ENCODE measurements at regions not wholly inside any gene's neighbourhood (a gene's known extent, or its start where the extent isn't known, plus 50 kb on each side); places are given as distances from the start of the nearest gene placed in this dataset.

DNA sequence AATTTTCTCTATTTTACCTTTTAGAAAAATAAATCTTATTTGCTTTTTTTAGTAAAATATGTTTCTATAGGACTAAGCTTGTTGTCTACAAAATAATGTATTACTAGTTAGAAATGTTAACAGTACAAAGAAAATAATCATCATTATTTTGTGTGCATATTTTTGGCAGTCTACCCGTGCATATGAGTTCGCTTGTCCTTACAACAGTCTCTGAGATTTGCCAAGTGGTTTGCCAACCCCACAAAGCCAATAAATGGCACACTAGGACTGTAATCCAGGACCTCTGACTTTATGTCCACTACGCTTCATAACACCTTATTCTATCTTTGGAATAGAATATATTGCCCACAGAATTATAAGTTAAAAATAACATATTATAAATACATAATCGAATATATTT lies 152.0 kb downstream of the KCNJ2 start:
- TF ChIP-seq, protein P1, sequence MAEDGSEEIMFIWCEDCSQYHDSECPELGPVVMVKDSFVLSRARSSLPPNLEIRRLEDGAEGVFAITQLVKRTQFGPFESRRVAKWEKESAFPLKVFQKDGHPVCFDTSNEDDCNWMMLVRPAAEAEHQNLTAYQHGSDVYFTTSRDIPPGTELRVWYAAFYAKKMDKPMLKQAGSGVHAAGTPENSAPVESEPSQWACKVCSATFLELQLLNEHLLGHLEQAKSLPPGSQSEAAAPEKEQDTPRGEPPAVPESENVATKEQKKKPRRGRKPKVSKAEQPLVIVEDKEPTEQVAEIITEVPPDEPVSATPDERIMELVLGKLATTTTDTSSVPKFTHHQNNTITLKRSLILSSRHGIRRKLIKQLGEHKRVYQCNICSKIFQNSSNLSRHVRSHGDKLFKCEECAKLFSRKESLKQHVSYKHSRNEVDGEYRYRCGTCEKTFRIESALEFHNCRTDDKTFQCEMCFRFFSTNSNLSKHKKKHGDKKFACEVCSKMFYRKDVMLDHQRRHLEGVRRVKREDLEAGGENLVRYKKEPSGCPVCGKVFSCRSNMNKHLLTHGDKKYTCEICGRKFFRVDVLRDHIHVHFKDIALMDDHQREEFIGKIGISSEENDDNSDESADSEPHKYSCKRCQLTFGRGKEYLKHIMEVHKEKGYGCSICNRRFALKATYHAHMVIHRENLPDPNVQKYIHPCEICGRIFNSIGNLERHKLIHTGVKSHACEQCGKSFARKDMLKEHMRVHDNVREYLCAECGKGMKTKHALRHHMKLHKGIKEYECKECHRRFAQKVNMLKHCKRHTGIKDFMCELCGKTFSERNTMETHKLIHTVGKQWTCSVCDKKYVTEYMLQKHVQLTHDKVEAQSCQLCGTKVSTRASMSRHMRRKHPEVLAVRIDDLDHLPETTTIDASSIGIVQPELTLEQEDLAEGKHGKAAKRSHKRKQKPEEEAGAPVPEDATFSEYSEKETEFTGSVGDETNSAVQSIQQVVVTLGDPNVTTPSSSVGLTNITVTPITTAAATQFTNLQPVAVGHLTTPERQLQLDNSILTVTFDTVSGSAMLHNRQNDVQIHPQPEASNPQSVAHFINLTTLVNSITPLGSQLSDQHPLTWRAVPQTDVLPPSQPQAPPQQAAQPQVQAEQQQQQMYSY (CRISPR knock-in tag; IDR thresholded peaks at IDR 0.05) = no peak
- TF ChIP-seq, protein P2, sequence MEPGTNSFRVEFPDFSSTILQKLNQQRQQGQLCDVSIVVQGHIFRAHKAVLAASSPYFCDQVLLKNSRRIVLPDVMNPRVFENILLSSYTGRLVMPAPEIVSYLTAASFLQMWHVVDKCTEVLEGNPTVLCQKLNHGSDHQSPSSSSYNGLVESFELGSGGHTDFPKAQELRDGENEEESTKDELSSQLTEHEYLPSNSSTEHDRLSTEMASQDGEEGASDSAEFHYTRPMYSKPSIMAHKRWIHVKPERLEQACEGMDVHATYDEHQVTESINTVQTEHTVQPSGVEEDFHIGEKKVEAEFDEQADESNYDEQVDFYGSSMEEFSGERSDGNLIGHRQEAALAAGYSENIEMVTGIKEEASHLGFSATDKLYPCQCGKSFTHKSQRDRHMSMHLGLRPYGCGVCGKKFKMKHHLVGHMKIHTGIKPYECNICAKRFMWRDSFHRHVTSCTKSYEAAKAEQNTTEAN (CRISPR knock-in tag; IDR thresholded peaks at IDR 0.05) = no peak
